Spinal cord (tissue), 9 donors: ENCODE measurements at regions not wholly inside any gene's neighbourhood (a gene's known extent, or its start where the extent isn't known, plus 50 kb on each side); places are given as distances from the start of the nearest gene placed in this dataset.

Source experiments
- DNase-seq, 6 donors: peaks; one replicate each; pipeline versions ENCODE4 v3.0.0 to v3.0.0-alpha.2; 2013 to 2015; ENCODE audit warnings: low spot score in 6 of 6, low read depth in 4 of 6
- H3K27ac ChIP-seq: one replicate; pipeline ENCODE4 v1.5.1; 2013; ENCODE audit warnings: low read depth, low read length, control low read depth
- H3K27me3 ChIP-seq: one replicate; pipeline ENCODE4 v1.6.1; 2013; ENCODE audit warnings: low read length; ENCODE audit not compliant: control insufficient read depth, insufficient read depth
- H3K36me3 ChIP-seq: one replicate; pipeline ENCODE4 v1.6.1; 2013; ENCODE audit warnings: low read length; ENCODE audit not compliant: control insufficient read depth, insufficient read depth
- H3K4me1 ChIP-seq: one replicate; pipeline ENCODE4 v1.6.1; 2013; ENCODE audit warnings: low read length; ENCODE audit not compliant: control insufficient read depth, insufficient read depth
- H3K4me3 ChIP-seq: one replicate; pipeline ENCODE4 v1.5.1; 2013; ENCODE audit warnings: low read depth, low read length, control low read depth
- H3K9me3 ChIP-seq: one replicate; pipeline ENCODE4 v1.6.1; 2013; ENCODE audit warnings: low read length; ENCODE audit not compliant: control insufficient read depth, insufficient read depth
- WGBS: methylation state at CpG from one replicate; pipeline ENCODE4 v1.1.5; 2013; ENCODE audit warnings: missing lambda C conversion rate; ENCODE audit not compliant: insufficient coverage; 5-methylcytosine and 5-hydroxymethylcytosine counted together
- donor health status: healthy.

DNA sequence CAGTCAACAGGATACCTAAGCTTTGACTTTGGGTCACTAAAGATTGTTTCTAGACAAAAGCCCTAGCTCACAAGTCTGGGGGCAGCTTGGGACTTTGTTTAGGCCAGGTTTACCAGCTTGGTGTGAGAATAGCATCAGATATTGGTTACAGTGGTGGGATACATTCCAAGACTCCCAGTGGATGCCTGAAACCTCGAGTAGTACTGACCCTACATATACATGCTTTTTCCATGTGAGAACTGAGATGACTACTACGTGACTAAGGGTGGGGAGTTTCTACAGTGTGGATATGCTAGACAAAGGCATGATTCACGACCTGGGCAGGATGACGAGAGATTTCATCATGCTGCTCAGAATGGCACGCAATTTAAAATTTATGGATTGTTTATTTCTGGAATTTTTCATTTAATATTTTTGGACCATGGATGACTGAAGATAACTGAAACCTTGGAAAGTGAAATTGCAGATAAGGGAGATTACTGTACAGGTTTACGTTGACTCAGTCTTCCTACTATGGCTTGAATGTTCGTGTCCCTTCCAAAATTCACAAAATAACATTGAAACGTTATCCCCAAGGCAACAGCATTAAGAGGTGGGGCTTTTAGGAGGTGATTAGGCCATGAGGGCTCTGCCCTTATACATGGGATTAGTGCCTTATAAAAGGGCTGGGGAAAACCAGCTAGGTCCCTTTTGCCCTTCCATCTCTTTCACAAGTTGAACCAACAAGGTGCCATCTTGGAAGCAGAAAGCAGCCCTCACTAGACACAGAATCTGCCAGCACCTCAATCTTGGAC, 50.2 kb upstream of the CTAGE1 start:
- no peak overlapping the region for H3K27ac ChIP-seq
- H3K36me3 ChIP-seq: no peaks in the 10 kb centered on the region
- 95% methylated on average over 4 of the region's 8 CpGs for WGBS
- H3K4me1 ChIP-seq: peaks cover 13% of the 10 kb centered on the region
- no peaks in the 10 kb centered on the region for H3K9me3 ChIP-seq
- DNase-seq: no peak
- H3K4me3 ChIP-seq: no peak overlapping the region
- H3K27me3 ChIP-seq: no peaks in the 10 kb centered on the region

DNA sequence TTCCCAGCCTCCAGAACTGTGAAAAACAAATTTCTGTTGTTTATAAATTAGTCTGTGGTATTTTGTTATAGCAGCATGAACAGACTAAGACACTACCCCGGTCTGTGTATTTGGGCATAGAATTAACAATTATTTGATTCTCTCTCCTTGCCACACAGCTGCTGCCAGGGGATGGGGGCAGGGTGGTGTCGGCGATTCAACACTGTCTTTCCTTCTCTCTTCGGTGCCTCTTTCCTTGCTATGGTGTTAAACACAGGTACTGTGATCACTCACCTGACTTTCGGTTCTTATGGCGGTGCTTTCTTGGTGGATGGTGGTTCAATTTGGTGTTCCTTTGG, 50.8 kb upstream of the CTAGE1 start:
- H3K27me3 ChIP-seq: no peaks in the 10 kb centered on the region
- no peak overlapping the region for H3K27ac ChIP-seq
- 93% methylated on average over 3 of the region's 6 CpGs for WGBS
- H3K36me3 ChIP-seq: no peaks in the 10 kb centered on the region
- no peak overlapping the region for H3K4me3 ChIP-seq
- H3K4me1 ChIP-seq: peaks cover 13% of the 10 kb centered on the region
- H3K9me3 ChIP-seq: no peaks in the 10 kb centered on the region
- no peak for DNase-seq

DNA sequence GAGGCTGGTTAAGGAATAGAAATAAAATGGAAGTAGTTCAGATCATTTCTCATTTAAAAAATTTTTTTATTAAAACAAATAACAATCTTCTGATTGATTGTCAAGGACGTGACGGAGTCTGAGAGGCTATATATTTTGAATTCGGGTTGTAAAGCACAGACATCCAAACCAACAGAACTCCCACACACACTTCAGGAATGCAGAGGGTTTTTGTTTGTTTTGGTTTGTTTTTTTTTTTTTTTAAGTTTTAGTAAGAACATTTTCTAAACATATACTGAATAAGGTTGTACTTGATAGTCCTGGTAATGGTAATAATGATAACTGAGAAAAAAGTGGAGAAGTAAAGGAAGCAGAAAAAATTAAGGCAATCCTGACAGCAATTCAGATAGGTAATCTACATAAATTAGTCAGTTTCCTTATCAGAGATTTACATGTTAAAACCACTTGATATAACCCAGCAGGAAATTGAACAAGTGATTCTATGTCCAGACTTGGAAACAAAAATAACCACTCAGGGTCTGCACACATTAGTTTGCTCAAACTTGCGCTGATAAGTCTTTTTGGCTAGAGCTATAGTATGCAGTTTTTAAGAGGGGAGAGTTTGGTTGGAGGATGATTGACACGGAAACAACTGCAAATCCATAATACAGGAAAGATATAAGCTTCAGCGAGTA, 51.5 kb upstream of the CTAGE1 start:
- Histone ChIP-seq H3K36me3 (no peaks in the 10 kb centered on the region), H3K27ac (no peak overlapping the region), H3K4me1 (peaks cover 13% of the 10 kb centered on the region), H3K27me3 (no peaks in the 10 kb centered on the region), H3K4me3 (no peak overlapping the region), H3K9me3 (no peaks in the 10 kb centered on the region)
- 100% methylated on average over 1 of the region's 6 CpGs for WGBS
- DNase-seq: no peak

DNA sequence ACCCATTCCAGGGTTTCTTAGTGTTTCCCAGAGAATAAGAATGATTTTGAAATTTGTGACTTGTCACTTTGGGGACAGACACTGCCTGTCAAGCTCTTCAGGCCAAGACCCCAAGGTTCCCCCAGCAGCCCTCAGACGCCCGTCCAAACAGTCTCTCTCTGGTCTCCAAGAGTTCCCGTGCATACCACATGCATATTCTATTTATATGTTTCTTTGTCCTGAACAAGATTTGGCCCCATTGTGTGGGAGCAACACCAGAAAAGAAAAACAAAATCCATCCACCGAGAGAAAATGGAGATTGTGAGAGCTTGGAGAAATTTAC, 52.2 kb upstream of the CTAGE1 start:
- no peak overlapping the region for H3K4me3 ChIP-seq
- H3K27ac ChIP-seq: no peak overlapping the region
- H3K9me3 ChIP-seq: no peaks in the 10 kb centered on the region
- peak in 1 of 6 donors; percentile 54 for DNase-seq
- H3K27me3 ChIP-seq: no peaks in the 10 kb centered on the region
- no peaks in the 10 kb centered on the region for H3K36me3 ChIP-seq
- H3K4me1 ChIP-seq: peaks cover 13% of the 10 kb centered on the region
- WGBS: no CpG with 5 or more reads among the region's 4 CpGs

DNA sequence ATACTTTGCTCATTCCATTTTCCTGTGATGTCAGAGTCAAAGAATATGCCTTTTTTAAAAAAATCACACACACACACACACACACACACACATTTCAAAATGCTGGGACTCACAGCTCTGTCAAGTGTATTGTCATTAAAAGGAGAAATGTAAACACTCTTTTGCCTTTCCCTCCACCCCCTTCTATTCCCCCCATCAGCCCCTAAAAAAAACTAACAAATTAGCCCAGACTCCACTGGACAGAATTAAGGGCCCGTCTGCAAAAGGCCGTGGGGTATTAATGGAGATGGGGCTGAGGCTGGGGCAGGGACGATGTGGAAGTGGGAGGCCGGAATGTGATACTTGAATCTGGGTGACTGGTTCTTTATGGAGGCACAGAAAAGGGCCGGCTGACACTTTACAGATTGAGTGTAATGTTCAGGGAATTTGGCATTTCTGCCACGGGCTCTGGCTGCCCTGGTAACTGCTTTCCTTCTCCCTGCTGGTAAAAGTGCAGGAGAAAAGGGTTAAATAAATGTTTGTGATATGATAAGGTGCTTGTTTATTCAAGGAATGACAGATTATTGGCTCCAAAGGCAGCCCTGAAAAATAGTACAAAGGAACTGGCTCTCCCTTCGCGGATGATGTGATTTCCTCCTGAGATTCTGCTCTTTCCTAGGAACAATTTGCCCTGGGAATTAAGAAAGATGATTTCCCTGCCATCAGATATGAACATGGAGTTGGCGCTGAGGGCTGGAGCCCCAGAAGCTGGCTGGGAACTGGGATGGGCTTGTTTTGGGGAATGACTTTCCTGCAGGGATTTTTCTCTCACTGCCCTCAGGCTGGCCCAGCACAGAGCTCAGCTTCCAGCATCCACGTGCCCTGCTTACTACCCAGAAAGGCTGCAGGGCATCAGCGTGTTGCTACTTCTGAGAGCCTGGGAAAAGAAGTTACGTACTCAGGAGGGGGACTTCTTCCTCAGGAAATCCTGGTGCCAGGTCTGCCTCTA, 52.8 kb upstream of the CTAGE1 start:
- peak in 2 of 6 donors; percentile 26 to 58 for DNase-seq
- Histone ChIP-seq H3K27ac (no peak overlapping the region), H3K9me3 (no peaks in the 10 kb centered on the region), H3K27me3 (no peaks in the 10 kb centered on the region), H3K4me1 (peaks cover 13% of the 10 kb centered on the region), H3K36me3 (no peaks in the 10 kb centered on the region), H3K4me3 (no peak overlapping the region)
- WGBS: 31% methylated on average over 10 of the region's 12 CpGs

DNA sequence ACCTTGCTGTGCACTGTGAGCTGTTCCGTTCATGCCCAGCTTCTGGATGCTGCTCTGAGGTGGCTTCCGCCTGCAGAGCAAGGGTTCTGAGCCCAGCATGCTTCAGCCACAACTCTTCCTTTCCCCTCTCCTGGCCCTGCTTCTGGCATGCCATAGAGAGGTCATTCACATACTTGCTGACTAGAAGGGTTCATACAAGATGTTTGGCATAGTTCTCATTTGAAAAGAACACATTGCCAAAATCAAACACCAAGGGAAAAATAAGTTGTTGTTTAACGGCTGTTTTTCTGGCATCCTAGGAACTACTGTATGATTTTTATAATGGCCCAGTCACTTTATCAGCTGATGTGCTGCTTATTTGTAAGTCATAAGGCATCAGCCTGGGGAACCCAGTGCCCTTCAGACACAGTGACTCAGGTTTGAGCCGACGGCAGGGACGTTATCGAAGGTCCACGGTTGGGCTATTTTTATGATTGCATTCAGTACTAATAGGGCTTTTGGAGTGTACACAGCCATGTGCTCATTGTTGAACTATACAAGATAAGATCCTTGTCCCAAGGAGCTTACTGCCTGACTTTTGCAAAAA, 53.9 kb upstream of the CTAGE1 start:
- peak in 2 of 6 donors; percentile 18 to 41 for DNase-seq
- WGBS: 73% methylated on average over 6 of the region's 8 CpGs
- no peaks in the 10 kb centered on the region for H3K27me3 ChIP-seq
- peaks cover 13% of the 10 kb centered on the region for H3K4me1 ChIP-seq
- H3K4me3 ChIP-seq: no peak overlapping the region
- H3K36me3 ChIP-seq: no peaks in the 10 kb centered on the region
- no peak overlapping the region for H3K27ac ChIP-seq
- H3K9me3 ChIP-seq: no peaks in the 10 kb centered on the region

DNA sequence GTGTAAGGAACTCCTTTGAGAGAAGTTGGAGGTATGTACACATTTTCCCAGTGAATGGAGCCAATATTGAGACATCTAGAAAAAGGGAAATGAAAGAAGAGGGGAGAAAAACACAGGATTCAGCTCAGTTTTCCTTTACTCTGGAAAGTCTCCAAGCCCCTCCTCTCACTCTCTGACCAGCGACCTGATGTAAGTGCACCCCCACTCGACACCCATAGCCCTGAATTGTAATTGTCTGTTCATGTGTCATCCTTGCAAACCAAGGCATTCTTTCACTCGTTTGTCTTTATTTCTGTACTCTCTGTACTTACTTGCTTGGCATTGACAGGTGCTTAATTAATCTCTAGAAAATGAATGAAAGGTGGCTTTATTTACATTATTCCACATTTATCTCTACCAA, 55.7 kb upstream of the CTAGE1 start:
- no peak for DNase-seq
- H3K27me3 ChIP-seq: no peaks in the 10 kb centered on the region
- peaks cover 13% of the 10 kb centered on the region for H3K4me1 ChIP-seq

DNA sequence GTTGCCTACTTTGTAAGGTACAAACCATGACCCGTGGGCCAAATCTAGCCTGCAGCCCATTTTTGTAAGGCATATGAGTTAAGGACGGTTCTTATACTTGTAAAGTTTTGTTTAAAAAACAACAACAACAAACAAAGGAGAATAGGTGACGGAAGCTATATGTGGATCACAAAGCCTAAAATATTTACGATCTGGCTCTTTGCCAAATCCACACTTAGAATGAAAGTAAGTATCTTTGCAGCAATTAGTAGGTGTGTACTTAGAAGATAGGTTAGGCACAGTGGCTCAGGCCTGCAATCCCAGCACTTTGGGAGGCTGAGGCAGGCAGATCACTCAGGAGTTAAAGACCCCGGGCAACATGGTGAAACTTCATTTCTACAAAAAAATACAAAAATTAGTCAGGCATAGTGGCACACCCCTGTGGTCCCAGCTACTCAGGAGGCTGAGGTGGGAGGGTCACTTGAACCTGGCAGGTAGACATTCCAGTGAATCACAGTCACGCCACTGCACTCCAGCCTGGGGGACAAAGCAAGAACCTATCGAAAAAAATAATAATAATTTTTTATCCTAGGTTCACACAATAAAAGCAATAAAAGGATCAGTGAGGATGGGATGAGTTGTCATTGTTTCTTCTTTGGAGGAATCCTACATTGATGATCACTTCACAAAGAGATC, 57.8 kb upstream of the CTAGE1 start:
- no peak for DNase-seq
- Histone ChIP-seq H3K36me3 (no peaks in the 10 kb centered on the region), H3K4me3 (no peak overlapping the region), H3K4me1 (peaks cover 10% of the 10 kb centered on the region), H3K9me3 (no peaks in the 10 kb centered on the region), H3K27ac (no peak overlapping the region), H3K27me3 (no peaks in the 10 kb centered on the region)
- 100% methylated on average over 1 of the region's 7 CpGs for WGBS

More for the DNA sequence above, 55.7 kb upstream of the CTAGE1 start:
- Histone ChIP-seq H3K9me3 (no peaks in the 10 kb centered on the region), H3K4me3 (no peak overlapping the region), H3K27ac (no peak overlapping the region), H3K36me3 (no peaks in the 10 kb centered on the region)
- WGBS: 52% methylated on average over 2 of the region's 3 CpGs

DNA sequence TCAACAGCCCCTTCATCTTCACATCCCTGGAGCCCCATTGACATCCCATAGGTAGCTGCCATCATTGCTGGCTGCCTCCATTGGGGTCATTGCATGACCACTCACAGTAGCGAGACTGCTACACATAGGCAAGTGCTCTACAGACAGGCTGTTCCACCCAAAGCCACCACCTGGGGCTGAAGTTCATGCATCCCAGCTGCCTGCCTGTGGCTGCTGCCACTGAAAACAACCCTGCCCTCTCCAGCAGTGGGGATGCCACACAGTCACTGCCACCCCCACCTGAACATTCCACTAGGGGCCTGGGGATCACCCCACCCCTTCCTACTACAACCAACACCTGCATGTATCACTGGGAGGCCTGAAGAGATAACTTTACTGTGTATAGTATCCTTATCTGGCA, 59.5 kb upstream of the CTAGE1 start:
- Histone ChIP-seq H3K27me3 (no peaks in the 10 kb centered on the region), H3K4me1 (no peaks in the 10 kb centered on the region), H3K36me3 (no peaks in the 10 kb centered on the region), H3K27ac (no peak overlapping the region), H3K4me3 (no peak overlapping the region), H3K9me3 (no peaks in the 10 kb centered on the region)
- DNase-seq: no peak
- WGBS: 100% methylated on average over 1 of the region's 1 CpG
